GM20000 (cell line): ENCODE measurements at regions not wholly inside any gene's neighbourhood (a gene's known extent, or its start where the extent isn't known, plus 50 kb on each side); places are given as distances from the start of the nearest gene placed in this dataset.

Experiments
- DNase-seq: peaks from one replicate; pipeline ENCODE4 v3.0.0; 2012; ENCODE audit warnings: low spot score
- TF ChIP-seq, protein P1 (sequence below): IDR thresholded peaks from 2 replicates; pipeline ENCODE4 v1.5.1; 2012; ENCODE audit warnings: mild to moderate bottlenecking, control low read depth; ENCODE audit errors: extremely low read depth, missing control alignments

GRCh38 chr4:177196615-177197014 lies 113.1 kb upstream of the NEIL3 start:
- TF ChIP-seq, protein P1, sequence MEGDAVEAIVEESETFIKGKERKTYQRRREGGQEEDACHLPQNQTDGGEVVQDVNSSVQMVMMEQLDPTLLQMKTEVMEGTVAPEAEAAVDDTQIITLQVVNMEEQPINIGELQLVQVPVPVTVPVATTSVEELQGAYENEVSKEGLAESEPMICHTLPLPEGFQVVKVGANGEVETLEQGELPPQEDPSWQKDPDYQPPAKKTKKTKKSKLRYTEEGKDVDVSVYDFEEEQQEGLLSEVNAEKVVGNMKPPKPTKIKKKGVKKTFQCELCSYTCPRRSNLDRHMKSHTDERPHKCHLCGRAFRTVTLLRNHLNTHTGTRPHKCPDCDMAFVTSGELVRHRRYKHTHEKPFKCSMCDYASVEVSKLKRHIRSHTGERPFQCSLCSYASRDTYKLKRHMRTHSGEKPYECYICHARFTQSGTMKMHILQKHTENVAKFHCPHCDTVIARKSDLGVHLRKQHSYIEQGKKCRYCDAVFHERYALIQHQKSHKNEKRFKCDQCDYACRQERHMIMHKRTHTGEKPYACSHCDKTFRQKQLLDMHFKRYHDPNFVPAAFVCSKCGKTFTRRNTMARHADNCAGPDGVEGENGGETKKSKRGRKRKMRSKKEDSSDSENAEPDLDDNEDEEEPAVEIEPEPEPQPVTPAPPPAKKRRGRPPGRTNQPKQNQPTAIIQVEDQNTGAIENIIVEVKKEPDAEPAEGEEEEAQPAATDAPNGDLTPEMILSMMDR, result no peak

DNA sequence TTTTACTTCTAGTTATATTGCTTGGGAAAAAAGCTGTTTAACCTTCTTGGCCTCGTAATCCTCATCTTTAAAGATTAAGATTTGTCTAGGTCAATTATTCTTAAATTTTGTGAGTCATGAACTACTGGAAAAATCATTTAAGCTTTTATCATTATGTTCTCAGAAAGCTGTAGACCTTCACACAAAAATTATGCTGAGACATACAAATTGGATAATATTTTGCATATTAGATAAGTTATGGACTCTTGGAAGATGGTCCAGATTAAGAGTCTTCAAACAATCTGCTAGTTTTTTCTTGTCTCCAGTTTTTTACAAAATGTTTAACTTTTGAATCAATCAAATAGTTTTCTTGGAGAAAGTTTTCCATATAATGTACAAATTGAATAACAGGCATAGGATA lies 108.1 kb upstream of the NEIL3 start:
- DNase-seq, result no peak
- TF ChIP-seq, protein P1, result no peak

More at GRCh38 chr4:177196615-177197014, 113.1 kb upstream of the NEIL3 start:
- no peak for DNase-seq

- no peak for DNase-seq
- TF ChIP-seq, protein P1, result no peak
Measured at GRCh38 chr4:177204126-177204525, 105.5 kb upstream of the NEIL3 start.

GRCh38 chr4:177214935-177215334 lies 94.7 kb upstream of the NEIL3 start:
- DNase-seq, result no peak
- TF ChIP-seq, protein P1, result no peak

DNA sequence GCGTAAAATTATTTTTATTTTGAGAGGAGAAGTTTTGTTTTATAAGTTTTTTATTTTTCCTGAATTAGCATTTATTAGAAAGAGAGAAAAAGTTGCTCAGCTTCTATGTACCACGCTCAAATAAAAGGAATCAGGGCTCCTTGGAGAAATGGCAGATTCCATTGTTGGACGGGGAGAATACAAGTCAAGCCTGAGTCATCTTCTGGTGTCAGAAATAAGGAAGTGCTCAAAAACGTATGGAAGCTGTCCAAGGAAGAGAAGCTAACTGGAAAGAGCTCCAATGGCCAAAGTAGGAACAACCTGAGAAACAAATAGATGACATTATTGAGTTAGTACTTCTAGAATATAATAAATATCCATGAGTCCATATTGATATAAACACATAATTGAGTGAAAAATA lies 89.3 kb upstream of the NEIL3 start:
- no peak for DNase-seq
- TF ChIP-seq, protein P1, result no peak

- DNase-seq, result no peak
- TF ChIP-seq, protein P1, result no peak
Measured at GRCh38 chr4:177222781-177223180, 86.9 kb upstream of the NEIL3 start.

DNA sequence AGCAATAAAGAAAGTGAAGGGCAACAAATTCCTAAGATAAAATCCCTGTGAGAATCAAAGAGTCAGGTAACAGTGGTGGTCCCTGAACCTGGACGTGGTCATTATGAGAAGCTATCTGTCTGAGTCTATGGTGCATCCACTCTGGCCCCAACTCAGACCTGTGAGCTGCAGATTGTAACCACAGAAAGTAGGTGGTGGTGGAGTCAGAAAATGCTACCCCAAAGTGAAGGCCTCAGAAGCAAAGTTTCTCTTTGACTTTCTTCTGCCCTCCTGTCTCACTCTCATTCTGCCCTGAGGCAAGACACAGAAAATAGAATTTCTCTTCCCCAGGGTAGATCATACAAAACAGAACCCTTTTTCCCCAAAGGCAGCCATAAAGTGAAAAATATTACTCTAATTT lies 84.1 kb upstream of the NEIL3 start:
- DNase-seq, result no peak
- TF ChIP-seq, protein P1, result no peak
